ENCODE measurements at regions not wholly inside any gene's neighbourhood (a gene's known extent, or its start where the extent isn't known, plus 50 kb on each side); places are given as distances from the start of the nearest gene placed in this dataset.

GRCh38 chr3:144544871-144545270 lies 573.2 kb downstream of the DIPK2A start:
- no peak for TF ChIP-seq POLR2AphosphoS5 (IDR thresholded peaks at IDR 0.05; ENCODE audit: low read depth, low read length)
- no peak for TF ChIP-seq POLR2A (IDR thresholded peaks at IDR 0.05; ENCODE audit: low read depth, low read length)
- no peak for TF ChIP-seq TAF1 (IDR thresholded peaks at IDR 0.05; ENCODE audit: borderline replicate concordance, low read depth, low read length)
